GM12801 (cell line): ENCODE measurements at regions not wholly inside any gene's neighbourhood (a gene's known extent, or its start where the extent isn't known, plus 50 kb on each side); places are given as distances from the start of the nearest gene placed in this dataset.

Experiments
- TF ChIP-seq, protein P1 (sequence below): IDR thresholded peaks from one replicate; pipeline ENCODE4 v1.5.1; 2011; ENCODE audit warnings: control low read depth; ENCODE audit not compliant: insufficient read length; ENCODE audit errors: extremely low read depth

DNA sequence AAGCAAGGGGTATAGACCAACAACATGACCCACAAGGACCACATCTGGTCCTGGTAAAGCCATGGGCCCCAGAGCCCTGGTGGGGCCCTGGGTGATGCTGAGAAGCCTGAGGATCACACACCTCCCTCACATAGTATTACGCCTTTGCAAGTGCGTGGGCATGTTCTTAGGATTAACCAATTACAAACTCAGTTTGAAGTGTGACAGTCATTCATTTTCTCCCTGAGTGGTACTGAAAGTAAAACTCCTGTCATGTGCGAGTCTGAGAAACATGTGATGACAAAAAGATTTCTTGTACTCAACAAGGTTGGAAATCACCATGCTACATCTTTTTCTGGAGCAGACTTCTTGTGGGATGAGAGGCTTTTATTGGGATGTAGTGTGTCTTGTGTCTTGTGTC, 315.3 kb upstream of the DUSP10 start:
- TF ChIP-seq, protein P1, sequence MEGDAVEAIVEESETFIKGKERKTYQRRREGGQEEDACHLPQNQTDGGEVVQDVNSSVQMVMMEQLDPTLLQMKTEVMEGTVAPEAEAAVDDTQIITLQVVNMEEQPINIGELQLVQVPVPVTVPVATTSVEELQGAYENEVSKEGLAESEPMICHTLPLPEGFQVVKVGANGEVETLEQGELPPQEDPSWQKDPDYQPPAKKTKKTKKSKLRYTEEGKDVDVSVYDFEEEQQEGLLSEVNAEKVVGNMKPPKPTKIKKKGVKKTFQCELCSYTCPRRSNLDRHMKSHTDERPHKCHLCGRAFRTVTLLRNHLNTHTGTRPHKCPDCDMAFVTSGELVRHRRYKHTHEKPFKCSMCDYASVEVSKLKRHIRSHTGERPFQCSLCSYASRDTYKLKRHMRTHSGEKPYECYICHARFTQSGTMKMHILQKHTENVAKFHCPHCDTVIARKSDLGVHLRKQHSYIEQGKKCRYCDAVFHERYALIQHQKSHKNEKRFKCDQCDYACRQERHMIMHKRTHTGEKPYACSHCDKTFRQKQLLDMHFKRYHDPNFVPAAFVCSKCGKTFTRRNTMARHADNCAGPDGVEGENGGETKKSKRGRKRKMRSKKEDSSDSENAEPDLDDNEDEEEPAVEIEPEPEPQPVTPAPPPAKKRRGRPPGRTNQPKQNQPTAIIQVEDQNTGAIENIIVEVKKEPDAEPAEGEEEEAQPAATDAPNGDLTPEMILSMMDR = no peak

DNA sequence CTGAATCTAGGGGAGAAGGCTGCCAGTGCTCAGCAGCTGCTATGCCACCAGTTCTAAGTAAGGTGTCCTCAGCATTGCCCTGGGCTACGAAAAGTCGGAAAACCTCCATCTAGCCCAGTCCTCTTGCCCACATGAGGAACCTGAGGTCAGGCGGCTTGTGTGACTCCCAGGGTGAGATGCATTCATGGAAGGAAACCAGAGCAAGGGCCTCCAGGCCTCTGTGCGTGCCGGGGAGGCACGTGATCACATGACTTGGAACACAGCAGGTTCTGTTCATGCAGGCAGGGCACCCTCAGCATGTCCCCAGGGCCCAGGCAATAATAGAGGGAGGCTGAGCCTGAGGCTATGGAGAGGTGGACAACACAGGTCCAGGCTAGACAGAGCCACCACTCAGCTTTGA, 312.5 kb upstream of the DUSP10 start:
- TF ChIP-seq, protein P1 = no peak

DNA sequence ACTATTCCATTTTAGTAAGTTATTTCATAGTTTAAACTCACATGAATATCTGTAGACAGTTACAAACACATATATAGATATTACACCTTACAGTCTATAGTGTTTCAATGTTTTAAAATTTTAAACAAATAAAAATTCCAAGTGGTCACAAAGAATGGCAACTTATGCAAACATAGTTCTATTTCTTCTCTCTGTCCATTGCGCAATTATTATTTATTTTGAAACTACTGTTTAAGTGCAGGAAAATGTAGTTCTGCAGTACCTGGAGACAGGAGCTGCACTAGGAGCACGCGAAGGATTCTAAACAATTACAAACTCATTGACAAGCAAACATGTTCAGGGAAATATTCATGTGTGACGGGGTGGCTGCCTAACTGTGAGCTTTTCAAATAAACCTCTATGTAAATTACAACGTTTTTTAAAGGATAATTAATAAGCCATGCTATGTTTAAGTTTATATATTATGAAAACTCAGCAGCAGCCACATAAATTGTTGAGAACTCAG, 312.0 kb upstream of the DUSP10 start:
- TF ChIP-seq, protein P1 = no peak

DNA sequence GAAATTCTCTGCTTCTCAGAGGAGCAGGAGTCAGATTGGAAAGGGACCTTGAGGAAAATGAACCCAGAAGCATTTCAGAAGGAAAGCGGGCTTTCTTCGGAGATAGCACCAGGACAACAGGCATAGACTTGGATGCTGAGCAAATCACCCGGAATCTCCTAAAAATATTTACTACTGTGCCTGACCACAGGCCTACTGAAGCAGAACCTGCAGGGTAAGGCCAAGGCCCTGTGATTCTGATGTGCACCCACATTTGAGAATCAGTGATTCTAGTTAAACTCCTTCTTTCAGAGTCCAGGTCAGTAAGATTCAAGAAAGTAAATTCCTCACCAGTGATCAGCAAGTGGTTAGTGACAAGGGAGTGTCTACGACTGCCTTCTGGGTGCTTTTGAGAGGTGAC, 307.3 kb upstream of the DUSP10 start:
- TF ChIP-seq, protein P1 = no peak

DNA sequence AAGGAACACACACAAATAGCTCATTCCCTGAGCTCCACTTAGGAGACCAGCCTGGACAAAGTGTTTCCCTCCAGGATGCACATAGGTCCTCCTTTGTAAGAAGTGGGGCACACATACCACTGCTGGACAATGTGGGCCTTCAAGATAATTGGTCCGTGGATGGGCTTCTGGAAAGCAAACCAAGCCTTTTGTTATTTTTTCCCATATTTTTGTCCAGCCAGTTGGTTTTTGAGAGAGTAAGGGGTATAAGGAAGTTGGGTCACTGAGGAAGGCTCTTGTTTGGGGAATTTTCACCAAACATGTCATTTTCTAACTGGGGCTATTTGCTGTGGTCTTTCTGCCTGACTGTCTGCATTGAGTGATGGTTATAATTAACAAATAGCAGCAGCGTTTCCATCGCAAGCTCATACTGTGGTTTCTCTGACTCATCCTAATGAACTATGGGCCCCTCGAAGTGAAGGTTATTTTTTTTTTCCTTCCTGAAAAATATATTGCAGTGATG, 306.3 kb upstream of the DUSP10 start:
- TF ChIP-seq, protein P1 = no peak

DNA sequence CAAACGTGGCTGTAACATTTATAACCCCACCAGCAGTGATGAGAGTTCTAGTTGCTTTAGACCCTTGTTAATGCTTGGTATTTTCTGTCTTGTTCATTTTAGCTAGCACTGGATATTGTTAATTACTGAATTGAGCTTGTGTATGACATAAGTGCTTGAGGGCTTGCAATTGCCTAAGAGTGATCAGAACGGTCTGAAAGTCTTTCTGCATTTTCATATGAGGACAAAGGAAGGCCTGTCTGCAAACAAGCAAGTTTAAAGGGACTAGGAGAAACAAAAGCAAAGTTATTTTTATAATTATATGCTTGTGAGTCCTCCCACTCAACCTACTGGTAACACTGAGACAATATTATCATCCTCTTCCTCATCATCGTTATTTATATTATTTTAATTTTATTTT, 305.5 kb upstream of the DUSP10 start:
- TF ChIP-seq, protein P1 = no peak

DNA sequence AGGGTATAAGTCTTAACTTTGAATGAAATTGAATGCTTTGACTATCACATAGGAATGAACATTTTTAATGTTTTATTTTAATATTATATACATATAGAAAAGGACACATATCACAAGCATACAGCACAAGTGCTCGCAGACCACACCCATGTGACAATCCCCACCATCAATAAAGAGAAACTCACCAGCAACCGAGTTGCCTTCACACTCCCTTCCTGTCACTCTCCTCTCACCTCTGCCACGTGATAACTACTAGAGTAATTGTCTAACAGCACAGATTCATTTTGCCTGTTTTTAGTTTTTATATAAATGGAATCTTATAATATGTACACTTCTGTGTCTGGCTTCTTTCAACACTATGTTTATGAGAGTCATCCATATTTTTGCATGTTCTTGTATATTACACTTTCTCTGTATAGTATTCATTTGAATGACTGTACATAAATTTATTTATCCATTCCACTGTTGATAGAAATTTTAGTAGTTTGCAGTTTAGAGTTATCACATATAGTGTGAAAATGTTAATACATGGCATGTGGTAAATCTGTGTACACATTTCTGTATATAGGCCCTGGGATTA, 304.9 kb upstream of the DUSP10 start:
- TF ChIP-seq, protein P1 = no peak
